PC-3 (cell line): ENCODE measurements at regions not wholly inside any gene's neighbourhood (a gene's known extent, or its start where the extent isn't known, plus 50 kb on each side); places are given as distances from the start of the nearest gene placed in this dataset.

Experiments
- CTCF ChIP-seq: fragments of 300-600 bp; sonication (generic); conservative IDR thresholded peaks from 2 replicates; pipeline ENCODE4 v1.5.1; 2017; ENCODE audit warnings: antibody characterized with exemption, low read depth, mild to moderate bottlenecking, low read length
- EZH2 ChIP-seq: fragments of 300-600 bp; sonication (generic); IDR thresholded peaks from one replicate; pipeline ENCODE4 v1.6.1; 2017; ENCODE audit warnings: antibody characterized with exemption, mild to moderate bottlenecking, low read length; ENCODE audit not compliant: unreplicated experiment
- EZH2phosphoT487 ChIP-seq: fragments of 300-600 bp; sonication (generic); IDR thresholded peaks from 2 replicates; pipeline ENCODE4 v1.6.1; 2018; ENCODE audit warnings: mild to moderate bottlenecking, antibody characterized with exemption, low read length, borderline replicate concordance

- TF ChIP-seq CTCF (no peak), EZH2 (no peak), EZH2phosphoT487 (no peak)
Observed at GRCh38 chr5:38134810-38135209, 123.5 kb upstream of the EGFLAM start.
